ENCODE measurements at regions not wholly inside any gene's neighbourhood (a gene's known extent, or its start where the extent isn't known, plus 50 kb on each side); places are given as distances from the start of the nearest gene placed in this dataset.

DNA sequence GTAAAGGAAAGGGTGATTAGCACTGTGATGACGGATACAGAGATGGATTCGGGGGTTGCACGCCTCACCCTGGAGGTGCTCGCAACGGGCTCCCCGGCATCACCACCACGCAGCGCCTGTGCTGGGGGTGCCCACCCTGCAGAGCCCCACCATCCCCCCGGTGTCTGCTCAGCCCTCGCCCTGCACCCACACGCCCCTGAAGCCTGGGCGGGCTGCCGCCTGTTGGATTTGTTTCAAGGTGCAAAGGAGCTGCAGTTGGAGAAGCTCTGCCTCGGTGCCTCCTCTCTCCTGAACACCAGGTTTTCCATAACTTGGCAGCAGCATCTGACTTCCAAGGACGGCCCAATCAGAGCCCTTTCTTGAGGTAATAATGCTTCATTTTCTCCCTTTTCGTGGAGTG is 106.1 kb upstream of the TMEM132D start:
- peaks cover 0 to 2% (median 0%) of the 10 kb centered on the region in 3 donors for H3K9me3 Mint-ChIP-seq
- no peak overlapping the region for H3K4me3 Mint-ChIP-seq
- no peak overlapping the region for H3K27ac Mint-ChIP-seq
- H3K27me3 Mint-ChIP-seq: no peaks in the 10 kb centered on the region
- no peaks in the 10 kb centered on the region for H3K36me3 Mint-ChIP-seq
- no peaks in the 10 kb centered on the region for H3K4me1 Mint-ChIP-seq

DNA sequence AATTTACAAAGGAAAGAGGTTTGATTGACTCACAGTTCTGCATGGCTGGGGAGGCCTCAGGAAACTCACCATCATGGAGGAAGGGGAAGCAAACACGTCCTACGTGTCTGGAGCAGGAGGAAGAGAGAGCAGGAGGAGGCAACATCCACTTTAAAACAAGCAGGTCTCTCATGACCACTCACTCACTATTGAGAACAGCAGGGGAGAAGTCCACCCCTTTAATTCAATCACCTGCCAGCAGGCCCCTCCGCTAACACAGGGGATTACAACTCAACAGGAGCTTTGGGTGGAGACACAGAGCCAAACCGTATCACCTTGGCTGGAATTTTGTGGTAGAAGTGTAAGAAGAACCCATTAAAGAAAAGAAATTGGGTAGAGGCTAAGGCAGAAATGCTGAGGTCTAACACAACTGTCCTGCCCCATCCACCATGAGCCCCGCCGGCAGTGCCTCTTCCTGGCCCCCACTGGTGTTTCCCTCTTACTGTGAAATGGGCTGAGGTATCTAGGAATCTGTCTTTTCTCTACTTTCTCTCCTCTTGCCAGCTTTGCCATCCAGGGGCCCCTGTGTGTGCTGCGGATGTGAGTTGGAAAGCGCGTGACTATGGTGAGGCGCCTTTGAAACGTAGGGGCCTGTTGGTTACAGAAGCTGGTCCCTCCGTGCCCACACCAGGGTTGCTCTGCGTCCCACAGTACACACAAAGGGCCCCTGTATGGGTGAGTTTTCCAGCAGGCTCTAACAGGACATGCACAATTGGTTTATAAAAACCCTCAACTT is 108.0 kb upstream of the TMEM132D start:
- H3K27ac Mint-ChIP-seq: no peak overlapping the region
- no peak overlapping the region for H3K4me3 Mint-ChIP-seq
- peaks cover 0 to 2% (median 0%) of the 10 kb centered on the region in 3 donors for H3K9me3 Mint-ChIP-seq
- no peaks in the 10 kb centered on the region for H3K36me3 Mint-ChIP-seq
- no peaks in the 10 kb centered on the region for H3K4me1 Mint-ChIP-seq
- H3K27me3 Mint-ChIP-seq: no peaks in the 10 kb centered on the region

GRCh38 chr12:130013771-130014484 is 110.1 kb upstream of the TMEM132D start:
- H3K4me3 Mint-ChIP-seq: no peak overlapping the region
- no peaks in the 10 kb centered on the region for H3K27me3 Mint-ChIP-seq
- no peaks in the 10 kb centered on the region for H3K4me1 Mint-ChIP-seq
- H3K36me3 Mint-ChIP-seq: no peaks in the 10 kb centered on the region
- H3K27ac Mint-ChIP-seq: no peak overlapping the region
- no peaks in the 10 kb centered on the region for H3K9me3 Mint-ChIP-seq

DNA sequence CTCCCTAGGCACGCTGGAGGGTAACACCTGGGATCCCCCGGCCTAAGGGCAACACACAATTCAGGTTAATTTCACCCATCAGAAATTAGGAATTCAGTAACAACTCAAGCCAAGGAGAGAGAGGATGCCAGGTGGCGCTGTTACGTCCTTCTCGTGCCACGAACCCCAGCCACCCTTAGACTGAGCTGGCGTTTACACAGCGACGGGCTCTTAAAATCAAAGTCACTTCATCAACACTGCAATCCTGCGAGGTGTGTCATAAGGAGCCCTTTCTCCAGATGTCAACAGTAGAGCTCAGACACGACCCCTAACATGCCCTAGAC is 110.6 kb upstream of the TMEM132D start:
- H3K27me3 Mint-ChIP-seq: no peaks in the 10 kb centered on the region

GRCh38 chr12:130016194-130016593 is 112.4 kb upstream of the TMEM132D start:
- H3K36me3 Mint-ChIP-seq: no peaks in the 10 kb centered on the region
- H3K4me1 Mint-ChIP-seq: no peaks in the 10 kb centered on the region
- no peak overlapping the region for H3K4me3 Mint-ChIP-seq
- H3K9me3 Mint-ChIP-seq: no peaks in the 10 kb centered on the region
- no peak overlapping the region for H3K27ac Mint-ChIP-seq
- H3K27me3 Mint-ChIP-seq: no peaks in the 10 kb centered on the region

More for the DNA sequence above, 110.6 kb upstream of the TMEM132D start:
- Mint-ChIP-seq H3K9me3 (no peaks in the 10 kb centered on the region), H3K36me3 (no peaks in the 10 kb centered on the region), H3K4me3 (peak overlapping the region in 1 of 4 donors; percentile 46), H3K4me1 (no peaks in the 10 kb centered on the region), H3K27ac (no peak overlapping the region)

- no peak overlapping the region for H3K4me3 Mint-ChIP-seq
- H3K27me3 Mint-ChIP-seq: no peaks in the 10 kb centered on the region
- no peak overlapping the region for H3K27ac Mint-ChIP-seq
- no peaks in the 10 kb centered on the region for H3K4me1 Mint-ChIP-seq
- H3K9me3 Mint-ChIP-seq: no peaks in the 10 kb centered on the region
- no peaks in the 10 kb centered on the region for H3K36me3 Mint-ChIP-seq
Observed at GRCh38 chr12:130016986-130017385, 113.2 kb upstream of the TMEM132D start.

DNA sequence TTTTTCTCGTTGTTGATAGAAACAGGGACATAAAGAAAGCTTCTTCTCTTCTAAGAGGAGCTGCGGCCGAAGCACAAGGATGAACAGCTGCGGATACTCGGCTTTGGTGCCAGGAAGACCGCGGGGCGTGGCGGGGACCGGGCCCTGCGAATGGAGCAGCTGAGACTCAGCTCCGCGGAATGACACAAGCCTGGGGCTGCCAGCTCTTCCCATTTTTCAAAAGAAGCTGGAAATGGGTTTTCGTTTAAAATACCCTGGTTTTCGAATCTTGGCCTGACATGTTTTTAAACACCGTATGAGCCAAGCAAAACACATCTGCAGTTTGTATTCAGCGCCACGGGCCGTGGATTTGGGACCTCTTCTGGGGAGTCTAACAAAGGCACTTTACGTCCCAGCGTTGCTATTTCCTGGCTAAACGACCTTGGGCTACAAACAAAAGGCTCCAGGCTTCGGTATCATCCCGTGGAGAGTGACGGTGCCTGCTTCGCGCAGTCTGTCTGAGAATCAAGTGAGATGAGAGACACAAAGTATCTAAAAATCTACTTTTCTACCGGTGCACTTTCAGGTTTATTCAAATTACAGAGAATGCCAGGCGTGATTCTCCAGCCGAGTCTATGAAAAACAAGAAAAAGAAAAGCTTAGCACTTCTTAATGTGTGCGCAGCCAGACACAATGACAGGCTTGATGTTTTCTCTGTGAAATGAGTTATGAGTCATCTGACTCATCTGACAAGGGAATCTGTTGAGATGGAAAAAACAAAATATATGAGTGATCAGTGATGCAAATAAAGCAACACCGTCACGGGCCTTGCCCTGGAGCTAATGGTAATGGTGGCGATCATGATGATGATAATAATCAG is 114.0 kb upstream of the TMEM132D start:
- no peaks in the 10 kb centered on the region for H3K27me3 Mint-ChIP-seq
- H3K36me3 Mint-ChIP-seq: no peaks in the 10 kb centered on the region
- no peaks in the 10 kb centered on the region for H3K9me3 Mint-ChIP-seq
- H3K27ac Mint-ChIP-seq: no peak overlapping the region
- no peaks in the 10 kb centered on the region for H3K4me1 Mint-ChIP-seq
- no peak overlapping the region for H3K4me3 Mint-ChIP-seq

GRCh38 chr12:130018614-130019013 is 114.8 kb upstream of the TMEM132D start:
- no peaks in the 10 kb centered on the region for H3K9me3 Mint-ChIP-seq
- no peak overlapping the region for H3K27ac Mint-ChIP-seq
- no peaks in the 10 kb centered on the region for H3K36me3 Mint-ChIP-seq
- H3K4me1 Mint-ChIP-seq: no peaks in the 10 kb centered on the region
- no peaks in the 10 kb centered on the region for H3K27me3 Mint-ChIP-seq
- no peak overlapping the region for H3K4me3 Mint-ChIP-seq

DNA sequence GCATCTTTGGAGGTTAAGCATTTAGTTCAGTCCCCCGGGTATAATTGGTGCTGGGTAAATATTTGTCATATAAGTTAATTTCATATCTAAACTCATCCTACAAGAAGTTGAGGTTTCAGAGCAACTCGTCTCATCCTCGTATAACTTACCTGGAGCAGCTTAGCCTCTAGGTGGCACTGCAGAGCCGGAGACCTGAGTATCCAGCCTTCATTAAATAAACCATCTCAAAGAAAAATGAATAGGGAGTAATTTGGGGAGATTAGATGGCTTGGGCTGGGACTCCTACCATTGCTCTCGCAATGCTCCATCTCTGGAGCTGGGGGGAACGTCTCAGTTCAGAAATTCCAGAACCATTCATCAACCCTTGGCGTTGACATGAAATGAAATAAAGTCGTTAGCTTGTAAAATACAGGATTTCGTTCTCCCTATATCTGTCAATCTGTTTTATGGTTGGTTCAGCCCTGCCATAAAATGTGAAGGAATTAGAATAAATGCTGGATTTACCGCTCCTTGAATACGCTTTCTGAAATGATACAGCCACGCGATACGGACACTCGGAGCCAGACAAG is 122.9 kb upstream of the TMEM132D start:
- Mint-ChIP-seq H3K36me3 (peaks cover 1% of the 10 kb centered on the region), H3K27me3 (no peaks in the 10 kb centered on the region), H3K9me3 (no peaks in the 10 kb centered on the region), H3K4me3 (no peak overlapping the region), H3K4me1 (no peaks in the 10 kb centered on the region), H3K27ac (no peak overlapping the region)

GRCh38 chr12:130027798-130028197 is 124.0 kb upstream of the TMEM132D start:
- Mint-ChIP-seq H3K4me1 (no peaks in the 10 kb centered on the region), H3K36me3 (peaks cover 1% of the 10 kb centered on the region), H3K27me3 (no peaks in the 10 kb centered on the region), H3K27ac (no peak overlapping the region), H3K9me3 (no peaks in the 10 kb centered on the region), H3K4me3 (no peak overlapping the region)

GRCh38 chr12:130029151-130029550 is 125.3 kb upstream of the TMEM132D start:
- Mint-ChIP-seq H3K27me3 (no peaks in the 10 kb centered on the region), H3K4me1 (no peaks in the 10 kb centered on the region), H3K27ac (no peak overlapping the region), H3K4me3 (no peak overlapping the region), H3K36me3 (peaks cover 1% of the 10 kb centered on the region), H3K9me3 (no peaks in the 10 kb centered on the region)

DNA sequence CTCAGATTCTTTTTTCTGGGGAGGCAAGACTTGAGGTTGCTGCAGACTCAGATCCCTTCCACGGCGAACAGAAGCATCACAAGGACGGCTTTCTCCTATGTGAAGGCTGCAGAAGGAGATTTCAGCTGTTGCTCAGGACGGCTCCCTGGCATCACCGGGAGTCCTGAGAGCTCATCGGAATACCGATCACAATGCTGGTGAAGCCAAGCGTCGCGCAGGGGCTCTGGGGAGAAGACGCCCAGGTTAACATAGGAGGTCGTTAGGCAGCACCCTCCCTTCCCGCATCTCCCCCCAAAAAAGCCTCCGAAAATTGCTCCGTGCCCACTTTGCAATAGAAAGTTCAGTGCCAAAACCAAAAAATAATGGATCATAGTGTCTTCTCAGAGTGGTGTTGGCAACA is 127.2 kb upstream of the TMEM132D start:
- Mint-ChIP-seq H3K4me1 (no peaks in the 10 kb centered on the region), H3K4me3 (no peak overlapping the region), H3K9me3 (no peaks in the 10 kb centered on the region), H3K27ac (no peak overlapping the region), H3K27me3 (no peaks in the 10 kb centered on the region), H3K36me3 (no peaks in the 10 kb centered on the region)

- H3K27ac Mint-ChIP-seq: no peak overlapping the region
- H3K4me3 Mint-ChIP-seq: no peak overlapping the region
- H3K36me3 Mint-ChIP-seq: no peaks in the 10 kb centered on the region
- H3K27me3 Mint-ChIP-seq: no peaks in the 10 kb centered on the region
- H3K4me1 Mint-ChIP-seq: no peaks in the 10 kb centered on the region
- H3K9me3 Mint-ChIP-seq: peaks cover 0 to under 1% (median 0%) of the 10 kb centered on the region in 3 donors
Observed at GRCh38 chr12:130031571-130032189, 127.9 kb upstream of the TMEM132D start.

DNA sequence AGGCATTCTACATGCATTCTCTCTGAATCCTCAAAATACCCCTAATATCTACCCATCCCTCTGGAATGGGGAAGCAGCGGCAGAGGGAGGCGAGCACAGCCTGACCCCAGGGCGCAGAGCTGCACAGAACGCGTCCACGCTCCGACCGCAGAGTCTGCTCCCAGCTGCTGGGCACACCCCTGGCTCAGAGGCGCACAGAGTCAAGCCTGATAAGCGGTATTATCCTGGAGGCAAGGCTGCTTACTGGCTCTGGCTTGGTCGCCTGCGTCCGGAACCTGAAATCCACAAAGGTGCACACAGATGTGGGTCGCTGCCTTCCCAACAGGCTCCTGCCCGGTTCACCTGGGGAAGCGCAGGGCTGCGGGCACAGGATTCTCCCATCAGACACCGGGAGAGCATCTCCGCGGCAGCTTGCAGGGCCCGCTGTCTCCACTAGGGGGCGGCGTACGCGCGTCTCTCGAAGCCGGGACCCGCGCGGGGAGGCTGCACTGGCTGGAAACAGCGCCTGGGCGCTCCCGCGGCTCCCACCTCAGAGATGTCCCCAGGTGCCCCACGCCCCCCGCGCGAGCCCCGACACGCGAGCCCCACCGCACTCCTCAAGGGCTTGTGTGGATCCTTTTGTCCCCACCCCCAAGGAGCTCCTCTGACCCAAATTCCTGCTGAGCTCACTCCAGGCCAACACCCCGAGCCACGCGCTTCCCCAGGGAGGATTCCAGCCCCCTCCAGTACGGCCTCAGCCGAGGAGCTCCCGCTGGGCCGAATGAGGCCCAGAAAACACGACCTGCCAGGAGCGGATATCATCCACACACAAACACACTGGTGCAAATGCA is 120.1 kb upstream of the FZD10 start:
- Mint-ChIP-seq H3K36me3 (peaks cover 1% of the 10 kb centered on the region), H3K27ac (no peak overlapping the region), H3K27me3 (peaks cover 23% of the 10 kb centered on the region), H3K4me1 (peaks cover 0 to 3% (median 0%) of the 10 kb centered on the region in 3 donors), H3K4me3 (no peak overlapping the region), H3K9me3 (peaks cover 1 to 6% (median 4%) of the 10 kb centered on the region in 3 donors)
